H1 (cell line): ENCODE measurements at regions not wholly inside any gene's neighbourhood (a gene's known extent, or its start where the extent isn't known, plus 50 kb on each side); places are given as distances from the start of the nearest gene placed in this dataset.

Experiments
- CTCF ChIA-PET: fragments of 300-600 bp; sonication (Branson Sonifier 250); formaldehyde crosslinking; loops from one replicate; lab custom pipeline; 2021; ENCODE audit not compliant: partially characterized antibody; lab: Charles Lee
- POLR2A ChIA-PET: fragments of 300-600 bp; sonication (Branson Sonifier 250); formaldehyde crosslinking; loops from one replicate; lab custom pipeline; 2021; ENCODE audit warnings: inconsistent platforms; ENCODE audit not compliant: partially characterized antibody; lab: Charles Lee
- DNase-seq, 2 experiments: peaks; one replicate each; pipeline versions ENCODE4 v3.0.0 to v3.0.0-alpha.2; 2010 to 2022; ENCODE audit warnings: low spot score in 2 of 2, low read depth in 1 of 2, mixed read lengths in 1 of 2
- FAIRE-seq: peaks from 2 replicates; lab custom pipeline; 2011; peaks lifted over from hg19 to GRCh38; lab: Jason Lieb, UNC
- H2AFZ ChIP-seq: 2 replicates; pipeline ENCODE4 v1.8.1; 2012; ENCODE audit warnings: low read length, inconsistent platforms
- H2AK5ac ChIP-seq: 2 replicates; pipeline ENCODE4 v1.6.1; 2013; ENCODE audit warnings: low read depth, low read length
- H2BK120ac ChIP-seq: replicated peaks from 2 replicates; pipeline ENCODE3; 2013; ENCODE audit warnings: low read depth, low read length, inconsistent platforms
- H2BK12ac ChIP-seq: 2 replicates; pipeline ENCODE4 v1.6.1; 2013; ENCODE audit warnings: low read depth, low read length
- H2BK15ac ChIP-seq: 2 replicates; pipeline ENCODE4 v1.6.1; 2013; ENCODE audit warnings: low read length
- H2BK20ac ChIP-seq: 2 replicates; pipeline ENCODE4 v1.6.1; 2013; ENCODE audit warnings: low read length
- H2BK5ac ChIP-seq: 2 replicates; pipeline ENCODE4 v1.6.1; 2013; ENCODE audit warnings: low read depth, low read length
- H3K14ac ChIP-seq: 2 replicates; pipeline ENCODE4 v1.6.1; 2013; ENCODE audit warnings: inconsistent platforms; ENCODE audit not compliant: insufficient read length
- H3K18ac ChIP-seq: 2 replicates; pipeline ENCODE4 v1.6.1; 2013; ENCODE audit warnings: low read length; ENCODE audit errors: extremely low read depth
- H3K23ac ChIP-seq: 2 replicates; pipeline ENCODE4 v1.6.1; 2013; ENCODE audit warnings: inconsistent platforms; ENCODE audit not compliant: insufficient read length
- H3K23me2 ChIP-seq: 2 replicates; pipeline ENCODE4 v1.6.1; 2013; ENCODE audit warnings: low read depth, low read length
- H3K27ac ChIP-seq: 2 replicates; pipeline ENCODE4 v1.6.1; 2011; ENCODE audit warnings: low read depth, low read length, inconsistent platforms
- H3K27me3 ChIP-seq, 4 experiments: replicated peaks in 1 of 4; 1 replicate in 1 of 4; 2 replicates in 3 of 4; pipeline versions ENCODE4 v1.6.1 to v1.8.1; 2011 to 2013; ENCODE audit warnings: low read length in 3 of 4, mild to moderate bottlenecking in 3 of 4, inconsistent platforms in 2 of 4, mixed read lengths in 2 of 4, moderate library complexity in 1 of 4; ENCODE audit not compliant: control insufficient read depth in 3 of 4, insufficient read depth in 3 of 4; ENCODE audit errors: extremely low read depth in 1 of 4
- H3K36me3 ChIP-seq, 4 experiments: 2 replicates each; pipeline versions ENCODE4 v1.6.1 to v1.8.1; 2011 to 2013; ENCODE audit warnings: mild to moderate bottlenecking in 4 of 4, low read length in 3 of 4, moderate library complexity in 2 of 4, control low read depth in 1 of 4, inconsistent platforms in 1 of 4; ENCODE audit not compliant: insufficient read depth in 4 of 4, control insufficient read depth in 2 of 4
- H3K4ac ChIP-seq: replicated peaks from 2 replicates; pipeline ENCODE3; 2013; ENCODE audit warnings: low read length, low read depth, mixed read lengths, inconsistent platforms; ENCODE audit not compliant: insufficient read length
- H3K4me1 ChIP-seq, 4 experiments: replicated peaks in 1 of 4; 1 replicate in 1 of 4; 2 replicates in 3 of 4; pipeline versions ENCODE4 v1.6.1 to v1.8.1; 2011 to 2013; ENCODE audit warnings: low read length in 3 of 4, inconsistent platforms in 2 of 4, mixed read lengths in 1 of 4; ENCODE audit not compliant: insufficient read depth in 4 of 4, control insufficient read depth in 3 of 4
- H3K4me2 ChIP-seq, 2 experiments: 2 replicates each; pipeline versions ENCODE4 v1.6.1 to v1.8.1; 2011 to 2013; ENCODE audit warnings: low read depth in 2 of 2, low read length in 2 of 2, control low read depth in 1 of 2, inconsistent platforms in 1 of 2, mild to moderate bottlenecking in 1 of 2; ENCODE audit not compliant: insufficient read depth in 1 of 2
- H3K4me3 ChIP-seq, 4 experiments: fragments of 200-600, 300-600 bp in 1 of 4; sonication (generic), shearing (Covaris generic), sonication (Bioruptor Twin) in 1 of 4; 2 replicates each; pipeline versions ENCODE4 v1.5.1 to v1.8.1; 2011 to 2016; ENCODE audit warnings: low read length in 4 of 4, low read depth in 3 of 4, control low read depth in 2 of 4, inconsistent platforms in 2 of 4, mild to moderate bottlenecking in 2 of 4, mixed read lengths in 1 of 4, moderate library complexity in 1 of 4; ENCODE audit not compliant: insufficient read depth in 2 of 4; ENCODE audit errors: extremely low read depth in 1 of 4
- H3K56ac ChIP-seq: replicated peaks from 2 replicates; pipeline ENCODE3; 2013; ENCODE audit warnings: low read depth, mild to moderate bottlenecking, mixed read lengths, low read length, inconsistent platforms; ENCODE audit not compliant: insufficient read length
- H3K79me1 ChIP-seq: 2 replicates; pipeline ENCODE4 v1.6.1; 2013; ENCODE audit warnings: low read depth, low read length, control low read depth
- H3K79me2 ChIP-seq, 2 experiments: 2 replicates each; pipeline versions ENCODE4 v1.6.1 to v1.8.1; 2012 to 2013; ENCODE audit warnings: low read length in 2 of 2, mild to moderate bottlenecking in 2 of 2, inconsistent platforms in 1 of 2; ENCODE audit not compliant: insufficient read depth in 2 of 2, control insufficient read depth in 1 of 2
- H3K9ac ChIP-seq, 4 experiments: replicated peaks in 1 of 4; 1 replicate in 1 of 4; 2 replicates in 3 of 4; pipeline versions ENCODE4 v1.6.1 to v1.8.1; 2011 to 2013; ENCODE audit warnings: low read depth in 3 of 4, low read length in 3 of 4, control low read depth in 2 of 4, mild to moderate bottlenecking in 2 of 4, moderate library complexity in 2 of 4, inconsistent platforms in 1 of 4; ENCODE audit errors: extremely low read depth in 1 of 4
- H3K9me3 ChIP-seq, 2 experiments: 2 replicates each; pipeline versions ENCODE4 v1.6.1 to v1.8.1; 2012 to 2013; ENCODE audit warnings: mild to moderate bottlenecking in 2 of 2, moderate library complexity in 2 of 2, control low read depth in 1 of 2, inconsistent platforms in 1 of 2, low read depth in 1 of 2, low read length in 1 of 2, mixed read lengths in 1 of 2; ENCODE audit not compliant: insufficient read depth in 2 of 2
- H4K20me1 ChIP-seq, 2 experiments: replicated peaks in 1 of 2; 2 replicates each; pipeline versions ENCODE3 to v1.8.1; 2011 to 2013; ENCODE audit warnings: inconsistent platforms in 2 of 2, low read length in 2 of 2, mild to moderate bottlenecking in 1 of 2; ENCODE audit not compliant: insufficient read depth in 2 of 2, control insufficient read depth in 1 of 2
- H4K5ac ChIP-seq: 2 replicates; pipeline ENCODE4 v1.6.1; 2013; ENCODE audit warnings: low read length, low read depth, mixed read lengths, inconsistent platforms; ENCODE audit not compliant: insufficient read length
- H4K8ac ChIP-seq: 2 replicates; pipeline ENCODE4 v1.8.0; 2013; ENCODE audit warnings: mild to moderate bottlenecking, moderate library complexity, low read length, inconsistent platforms; ENCODE audit not compliant: insufficient read depth; ENCODE audit errors: extremely low read depth
- H4K91ac ChIP-seq: replicated peaks from 2 replicates; pipeline ENCODE3; 2013; ENCODE audit warnings: low read length, mixed read lengths, inconsistent platforms; ENCODE audit not compliant: insufficient read length
- CHD1 ChIP-seq: IDR thresholded peaks from 2 replicates; pipeline ENCODE4 v1.6.1; 2012; ENCODE audit warnings: low read depth, low read length, improper control_type of control experiment
- CREB1 ChIP-seq: IDR thresholded peaks from 2 replicates; pipeline ENCODE4 v1.6.1; 2012; ENCODE audit warnings: inconsistent platforms
- CTBP2 ChIP-seq: IDR thresholded peaks from 2 replicates; pipeline ENCODE4 v1.7.0; 2011; ENCODE audit warnings: borderline replicate concordance, mild to moderate bottlenecking, moderate library complexity, mixed read lengths, low read length; ENCODE audit not compliant: insufficient read depth, insufficient read length
- CTCF ChIP-seq, 3 experiments: IDR thresholded peaks; 1 replicate in 2 of 3; 2 replicates in 1 of 3; pipeline versions ENCODE4 v1.5.1 to v1.6.1; 2011; ENCODE audit warnings: low read length in 3 of 3, mild to moderate bottlenecking in 3 of 3, inconsistent platforms in 2 of 3, low read depth in 1 of 3, moderate library complexity in 1 of 3; ENCODE audit not compliant: insufficient read depth in 1 of 3; ENCODE audit errors: control extremely low read depth in 1 of 3
- EGR1 ChIP-seq: IDR thresholded peaks from 2 replicates; pipeline ENCODE4 v1.6.1; 2011; ENCODE audit warnings: low read depth, low read length, borderline replicate concordance
- FOSL1 ChIP-seq: IDR thresholded peaks from 2 replicates; pipeline ENCODE4 v1.6.1; 2011; ENCODE audit warnings: mild to moderate bottlenecking, low read depth, low read length, moderate library complexity; ENCODE audit not compliant: insufficient read depth
- HDAC6 ChIP-seq: IDR thresholded peaks from one replicate; pipeline ENCODE4 v1.7.1; 2012; ENCODE audit warnings: low read depth, mild to moderate bottlenecking, inconsistent platforms, low read length, moderate library complexity
- JUN ChIP-seq: IDR thresholded peaks from 2 replicates; pipeline ENCODE4 v1.6.1; 2011; ENCODE audit warnings: low read depth, mild to moderate bottlenecking, improper control_type of control experiment, low read length
- KDM1A ChIP-seq: fragments of 200-600, 300-600 bp; sonication (generic); IDR thresholded peaks from 2 replicates; pipeline ENCODE4 v1.7.1; 2016; ENCODE audit warnings: mild to moderate bottlenecking, low read length, borderline replicate concordance
- MAX ChIP-seq: IDR thresholded peaks from 2 replicates; pipeline ENCODE4 v1.6.1; 2012; ENCODE audit warnings: inconsistent platforms
- POLR2AphosphoS5 ChIP-seq: IDR thresholded peaks from 2 replicates; pipeline ENCODE4 v1.6.1; 2011; ENCODE audit warnings: low read depth, low read length
- SIRT6 ChIP-seq: IDR thresholded peaks from one replicate; pipeline ENCODE4 v1.7.1; 2012; ENCODE audit warnings: low read length, inconsistent platforms
- ZNF274 ChIP-seq: IDR thresholded peaks from 2 replicates; pipeline ENCODE4 v1.7.0; 2012; ENCODE audit warnings: low read length, borderline replicate concordance; ENCODE audit errors: extremely low read depth
- WGBS, 2 experiments: shearing (Covaris generic) in 1 of 2; methylation state at CpG; one replicate each; pipeline versions ENCODE4 v1.1.6 to v1.1.7; 2013 to 2015; ENCODE audit warnings: low lambda C conversion rate in 2 of 2, mixed read lengths in 2 of 2, inconsistent platforms in 1 of 2, low coverage in 1 of 2, missing lambda C conversion rate in 1 of 2; ENCODE audit not compliant: insufficient replicate concordance in 2 of 2, insufficient coverage in 1 of 2, insufficient read length in 1 of 2; ENCODE audit errors: extremely low coverage in 1 of 2, missing lambda C conversion rate in 1 of 2; 5-methylcytosine and 5-hydroxymethylcytosine counted together

GRCh38 chr10:113298616-113299015 lies 254.2 kb upstream of the HABP2 start:
- FAIRE-seq, result no peak
- Histone ChIP-seq H3K9ac (no peak overlapping the region), H3K23ac (no peak overlapping the region), H3K4ac (no peak overlapping the region), H3K56ac (no peak overlapping the region), H2AK5ac (no peak overlapping the region), H3K27ac (no peak overlapping the region), H4K91ac (no peak overlapping the region), H4K20me1 (no peaks in the 10 kb centered on the region), H3K4me1 (no peaks in the 10 kb centered on the region; a peak in 1 of 7 replicates), H3K4me3 (no peak overlapping the region), H2BK15ac (no peak overlapping the region), H3K9me3 (no peaks in the 10 kb centered on the region), H2BK5ac (no peak overlapping the region), H2BK20ac (0 out of 2 replicates have a peak overlapping the region, but pooled peaks have one; percentile 56), H2BK12ac (peak overlapping the region; percentile 75; the same call in 1 of the 2 replicates), H3K23me2 (no peaks in the 10 kb centered on the region), H3K79me2 (no peaks in the 10 kb centered on the region), H3K27me3 (no peaks in the 10 kb centered on the region), H3K4me2 (no peak overlapping the region), H4K5ac (no peak overlapping the region), H3K18ac (no peak overlapping the region), H3K79me1 (no peaks in the 10 kb centered on the region), H4K8ac (no peak overlapping the region), H2BK120ac (no peak overlapping the region), H2AFZ (no peak overlapping the region), H3K36me3 (no peaks in the 10 kb centered on the region), H3K14ac (no peak overlapping the region)
- ChIA-PET CTCF (interaction anchor here (0.7 to 2.5 kb wide), 9 partner anchors 16 to 724 kb away, joined by 3 to 8 read pairs (median 4); no protein-coding TSS in a partner anchor), POLR2A (no interaction called here)
- no peak for DNase-seq
- WGBS, 2 experiments, result 88% methylated on average over 6 of the region's 6 CpGs; no CpG with 5 or more reads in 1 of the 2 experiments
- TF ChIP-seq CHD1 (no peak), EGR1 (no peak), KDM1A (no peak), SIRT6 (no peak), MAX (no peak), JUN (no peak), ZNF274 (no peak), CREB1 (no peak), CTCF (IDR thresholded peaks at IDR 0.05; ENCODE audit: control extremely low read depth in 1 of 3, insufficient read depth in 1 of 3, low read depth in 1 of 3, low read length in 3 of 3) (no peak), CTBP2 (no peak), FOSL1 (no peak), POLR2AphosphoS5 (no peak), HDAC6 (no peak)
